ENCODE measurements at regions not wholly inside any gene's neighbourhood (a gene's known extent, or its start where the extent isn't known, plus 50 kb on each side); places are given as distances from the start of the nearest gene placed in this dataset.

- no peaks in the 10 kb centered on the region for H3K27me3 ChIP-seq (ENCODE audit: control insufficient read depth, insufficient read depth, low read length, poor library complexity, severe bottlenecking)
- WGBS, 2 experiments (ENCODE audit: insufficient coverage in 1 of 2, insufficient read length in 1 of 2): 71% methylated on average over 1 of the region's 1 CpG; no CpG with 5 or more reads in 1 of the 2 experiments
- no peak for TF ChIP-seq CTCF (conservative IDR thresholded peaks at IDR 0.05)
- no peaks in the 10 kb centered on the region for H3K27me3 Mint-ChIP-seq (ENCODE audit: insufficient read depth)
- no peaks in the 10 kb centered on the region for H3K36me3 ChIP-seq (ENCODE audit: control insufficient read depth, insufficient read depth, low read length)
- H3K27ac Mint-ChIP-seq: no peak overlapping the region
- H3K4me3 ChIP-seq (ENCODE audit: low read length): no peak overlapping the region
- peaks cover 3% of the 10 kb centered on the region for H3K36me3 Mint-ChIP-seq (ENCODE audit: low read depth)
- H3K27ac ChIP-seq (ENCODE audit: low read depth, low read length): no peak overlapping the region
- H3K4me3 Mint-ChIP-seq: no peak overlapping the region
- H3K9me3 ChIP-seq (ENCODE audit: control insufficient read depth, low read length): no peaks in the 10 kb centered on the region
- no peak for DNase-seq
- H3K4me1 Mint-ChIP-seq: no peaks in the 10 kb centered on the region
- no peak overlapping the region for H3K9ac ChIP-seq (ENCODE audit: extremely low read depth, low read length, poor library complexity, severe bottlenecking)
- H3K4me1 ChIP-seq (ENCODE audit: control insufficient read depth, insufficient read depth, low read length): no peaks in the 10 kb centered on the region
- peaks cover 12% of the 10 kb centered on the region for H3K9me3 Mint-ChIP-seq
These were observed 1105.0 kb downstream of the MAT2B start for GRCh38 chr5:164610374-164610773.

GRCh38 chr5:164614707-164615106, 1109.3 kb downstream of the MAT2B start:
- Histone ChIP-seq H3K27ac (ENCODE audit: low read depth, low read length) (no peak overlapping the region), H3K4me3 (ENCODE audit: low read length) (no peak overlapping the region), H3K4me1 (ENCODE audit: control insufficient read depth, insufficient read depth, low read length) (no peaks in the 10 kb centered on the region), H3K9me3 (ENCODE audit: control insufficient read depth, low read length) (no peaks in the 10 kb centered on the region), H3K36me3 (ENCODE audit: control insufficient read depth, insufficient read depth, low read length) (no peaks in the 10 kb centered on the region), H3K27me3 (ENCODE audit: control insufficient read depth, insufficient read depth, low read length, poor library complexity, severe bottlenecking) (no peaks in the 10 kb centered on the region), H3K9ac (ENCODE audit: extremely low read depth, low read length, poor library complexity, severe bottlenecking) (no peak overlapping the region)
- H3K4me3 Mint-ChIP-seq: no peak overlapping the region
- DNase-seq: no peak
- H3K36me3 Mint-ChIP-seq (ENCODE audit: low read depth): no peaks in the 10 kb centered on the region
- no peak for TF ChIP-seq CTCF (conservative IDR thresholded peaks at IDR 0.05)
- no peaks in the 10 kb centered on the region for H3K9me3 Mint-ChIP-seq
- H3K27ac Mint-ChIP-seq: no peak overlapping the region
- no peaks in the 10 kb centered on the region for H3K27me3 Mint-ChIP-seq (ENCODE audit: insufficient read depth)
- peaks cover 4% of the 10 kb centered on the region for H3K4me1 Mint-ChIP-seq

GRCh38 chr5:164617290-164617689, 1111.9 kb downstream of the MAT2B start:
- Histone ChIP-seq H3K4me1 (ENCODE audit: control insufficient read depth, insufficient read depth, low read length) (no peaks in the 10 kb centered on the region), H3K9me3 (ENCODE audit: control insufficient read depth, low read length) (no peaks in the 10 kb centered on the region), H3K36me3 (ENCODE audit: control insufficient read depth, insufficient read depth, low read length) (no peaks in the 10 kb centered on the region), H3K4me3 (ENCODE audit: low read length) (no peak overlapping the region), H3K27ac (ENCODE audit: low read depth, low read length) (no peak overlapping the region), H3K27me3 (ENCODE audit: control insufficient read depth, insufficient read depth, low read length, poor library complexity, severe bottlenecking) (no peaks in the 10 kb centered on the region), H3K9ac (ENCODE audit: extremely low read depth, low read length, poor library complexity, severe bottlenecking) (no peak overlapping the region)
- no peaks in the 10 kb centered on the region for H3K27me3 Mint-ChIP-seq (ENCODE audit: insufficient read depth)
- 93 to 96% methylated on average over 5 of the region's 5 CpGs for WGBS, 2 experiments (ENCODE audit: insufficient coverage in 1 of 2, insufficient read length in 1 of 2)
- no peak overlapping the region for H3K4me3 Mint-ChIP-seq
- peaks cover 3% of the 10 kb centered on the region for H3K9me3 Mint-ChIP-seq
- no peak overlapping the region for H3K27ac Mint-ChIP-seq
- no peak for TF ChIP-seq CTCF (conservative IDR thresholded peaks at IDR 0.05)
- no peak for DNase-seq
- H3K4me1 Mint-ChIP-seq: peaks cover 9% of the 10 kb centered on the region
- H3K36me3 Mint-ChIP-seq (ENCODE audit: low read depth): no peaks in the 10 kb centered on the region

Data from endodermal cell (in vitro differentiated cells).